ENCODE measurements at regions not wholly inside any gene's neighbourhood (a gene's known extent, or its start where the extent isn't known, plus 50 kb on each side); places are given as distances from the start of the nearest gene placed in this dataset.

GRCh38 chr9:73863924-73864323, 633.2 kb upstream of the RORB start:
- no peak for TF ChIP-seq CTCF (IDR thresholded peaks at IDR 0.05)
- TF ChIP-seq POLR2A (IDR thresholded peaks at IDR 0.05; ENCODE audit: low read depth) = no peak
- TF ChIP-seq POLR2AphosphoS5 (IDR thresholded peaks at IDR 0.05) = no peak
- TF ChIP-seq EP300 (IDR thresholded peaks at IDR 0.05) = no peak

All from esophagus muscularis mucosa (tissue), 4 donors.